GM21723 (cell line): ENCODE measurements at regions not wholly inside any gene's neighbourhood (a gene's known extent, or its start where the extent isn't known, plus 50 kb on each side); places are given as distances from the start of the nearest gene placed in this dataset.

Experiments
- ATAC-seq: cut with Tn5 transposase; IDR thresholded peaks from one replicate; pipeline ENCODE4 v1.9.1; 2021; ENCODE audit warnings: mild to moderate bottlenecking, moderate library complexity; ENCODE audit not compliant: unreplicated experiment

- ATAC-seq, result no peak
Observed at GRCh38 chr5:29780401-29780800, 1413.1 kb upstream of the CDH6 start.

GRCh38 chr5:29779141-29779540, 1414.3 kb upstream of the CDH6 start:
- ATAC-seq, result no peak

- ATAC-seq, result no peak
Observed at GRCh38 chr5:29777373-29777772, 1416.1 kb upstream of the CDH6 start.

GRCh38 chr5:29770936-29771335, 1422.5 kb upstream of the CDH6 start:
- ATAC-seq, result no peak

- no peak for ATAC-seq
Observed at GRCh38 chr5:29769474-29769873, 1424.0 kb upstream of the CDH6 start.

GRCh38 chr5:29758986-29759421, 1434.5 kb upstream of the CDH6 start:
- no peak for ATAC-seq

GRCh38 chr5:29750453-29750852, 1443.0 kb upstream of the CDH6 start:
- ATAC-seq, result no peak

- no peak for ATAC-seq
Observed at GRCh38 chr5:29744618-29745017, 1448.9 kb upstream of the CDH6 start.

GRCh38 chr5:29720954-29721353, 1472.5 kb upstream of the CDH6 start:
- ATAC-seq, result no peak

GRCh38 chr5:29719171-29719570, 1474.3 kb upstream of the CDH6 start:
- no peak for ATAC-seq

GRCh38 chr5:29715167-29715566, 1478.3 kb upstream of the CDH6 start:
- ATAC-seq, result no peak

GRCh38 chr5:29702875-29703274, 1490.6 kb upstream of the CDH6 start:
- no peak for ATAC-seq

- no peak for ATAC-seq
Observed at GRCh38 chr5:29701600-29701999, 1491.9 kb upstream of the CDH6 start.

- no peak for ATAC-seq
Observed at GRCh38 chr5:29697785-29698414, 1495.6 kb upstream of the CDH6 start.

- no peak for ATAC-seq
Observed at GRCh38 chr5:29697278-29697677, 1496.2 kb upstream of the CDH6 start.

- no peak for ATAC-seq
Observed at GRCh38 chr5:29672678-29673077, 1520.8 kb upstream of the CDH6 start.

GRCh38 chr5:29662876-29663275, 1530.6 kb upstream of the CDH6 start:
- ATAC-seq, result no peak

GRCh38 chr5:29654954-29655353, 1538.5 kb upstream of the CDH6 start:
- no peak for ATAC-seq

- no peak for ATAC-seq
Observed at GRCh38 chr5:29649321-29649720, 1544.2 kb upstream of the CDH6 start.

GRCh38 chr5:29642601-29643000, 1550.9 kb upstream of the CDH6 start:
- ATAC-seq, result no peak

GRCh38 chr5:29614206-29614605, 1579.3 kb upstream of the CDH6 start:
- no peak for ATAC-seq

GRCh38 chr5:29588236-29588635, 1605.2 kb upstream of the CDH6 start:
- no peak for ATAC-seq

GRCh38 chr5:29587832-29588231, 1605.7 kb upstream of the CDH6 start:
- ATAC-seq, result no peak
